WTC11 (cell line): ENCODE measurements at regions not wholly inside any gene's neighbourhood (a gene's known extent, or its start where the extent isn't known, plus 50 kb on each side); places are given as distances from the start of the nearest gene placed in this dataset.

Experiments used
- ATAC-seq: fragments of 200-7000 bp; cut with Tn5 transposase; 2 replicates; pipeline ENCODE4 v1.10.0; 2021; ENCODE audit warnings: mild to moderate bottlenecking, moderate library complexity
- CTCF ChIA-PET: fragments of 300-600 bp; sonication (Branson Sonifier 250); formaldehyde crosslinking; loops from one replicate; lab custom pipeline; 2021; ENCODE audit warnings: antibody characterized with exemption; lab: Charles Lee
- POLR2A ChIA-PET: fragments of 350-600 bp; sonication (Branson Sonifier 250); formaldehyde crosslinking; loops from one replicate; lab custom pipeline; 2021; ENCODE audit warnings: antibody characterized with exemption; lab: Charles Lee
- DNase-seq: peaks from one replicate; pipeline ENCODE4 v3.0.0; 2021; ENCODE audit warnings: low spot score
- H3K27ac Mint-ChIP-seq: 2 replicates; pipeline ENCODE4 v1.8.0; 2021; ENCODE audit warnings: mixed read lengths
- H3K27me3 Mint-ChIP-seq: 2 replicates; pipeline ENCODE4 v1.8.0; 2021; ENCODE audit warnings: low read depth, mild to moderate bottlenecking, moderate library complexity, mixed read lengths
- H3K36me3 Mint-ChIP-seq: 2 replicates; pipeline ENCODE4 v1.8.0; 2021; ENCODE audit warnings: mixed read lengths
- H3K4me1 Mint-ChIP-seq: 2 replicates; pipeline ENCODE4 v1.8.0; 2022; ENCODE audit warnings: mixed read lengths
- H3K4me3 Mint-ChIP-seq: 2 replicates; pipeline ENCODE4 v1.8.0; 2021; ENCODE audit warnings: mild to moderate bottlenecking, moderate library complexity, mixed read lengths
- H3K9me3 Mint-ChIP-seq: 2 replicates; pipeline ENCODE4 v1.8.0; 2021; ENCODE audit warnings: mixed read lengths
- CBFB ChIP-seq: sonication (generic); formaldehyde crosslinking; IDR thresholded peaks from 2 replicates; pipeline ENCODE4 v1.8.1; 2022; ENCODE audit warnings: mild to moderate bottlenecking, low read depth, missing genetic modification reagents
- EMX1 ChIP-seq: fragments of 250-450 bp; sonication (Bioruptor Pico); IDR thresholded peaks from 2 replicates; pipeline ENCODE4 v1.8.0; 2021; ENCODE audit warnings: mild to moderate bottlenecking
- FOXJ3 ChIP-seq: sonication (generic); formaldehyde crosslinking; IDR thresholded peaks from 2 replicates; pipeline ENCODE4 v1.9.0; 2021; ENCODE audit warnings: missing genetic modification reagents, mild to moderate bottlenecking, borderline replicate concordance
- FOXK1 ChIP-seq: sonication (generic); formaldehyde crosslinking; IDR thresholded peaks from 2 replicates; pipeline ENCODE4 v1.8.0; 2022; ENCODE audit warnings: mild to moderate bottlenecking, moderate library complexity, missing genetic modification reagents
- FOXP1 ChIP-seq: sonication (generic); formaldehyde crosslinking; IDR thresholded peaks from 2 replicates; pipeline ENCODE4 v1.8.0; 2022; ENCODE audit warnings: missing genetic modification reagents, mild to moderate bottlenecking, moderate library complexity, borderline replicate concordance
- JUN ChIP-seq: sonication (generic); formaldehyde crosslinking; IDR thresholded peaks from 2 replicates; pipeline ENCODE4 v1.8.0; 2023; ENCODE audit warnings: mild to moderate bottlenecking, missing genetic modification reagents
- MXD4 ChIP-seq: fragments of 250-450 bp; sonication (Bioruptor Pico); IDR thresholded peaks from 2 replicates; pipeline ENCODE4 v1.8.0; 2021; ENCODE audit warnings: mild to moderate bottlenecking, moderate library complexity, borderline replicate concordance
- NFE2L1 ChIP-seq: sonication (generic); formaldehyde crosslinking; IDR thresholded peaks from 2 replicates; pipeline ENCODE4 v1.8.1; 2023; ENCODE audit warnings: missing genetic modification reagents
- NR1H2 ChIP-seq: sonication (generic); formaldehyde crosslinking; IDR thresholded peaks from 2 replicates; pipeline ENCODE4 v1.9.0; 2021; ENCODE audit warnings: mild to moderate bottlenecking, moderate library complexity, missing genetic modification reagents
- RELA ChIP-seq: sonication (generic); formaldehyde crosslinking; IDR thresholded peaks from 2 replicates; pipeline ENCODE4 v1.8.1; 2022; ENCODE audit warnings: missing genetic modification reagents, mild to moderate bottlenecking, borderline replicate concordance
- TEAD1 ChIP-seq: sonication (generic); formaldehyde crosslinking; IDR thresholded peaks from 2 replicates; pipeline ENCODE4 v1.8.0; 2022; ENCODE audit warnings: mild to moderate bottlenecking, missing genetic modification reagents
- TEAD4 ChIP-seq: sonication (generic); formaldehyde crosslinking; IDR thresholded peaks from 2 replicates; pipeline ENCODE4 v1.8.0; 2022; ENCODE audit warnings: mild to moderate bottlenecking, missing genetic modification reagents
- TP53 ChIP-seq: sonication (generic); formaldehyde crosslinking; IDR thresholded peaks from 2 replicates; pipeline ENCODE4 v1.8.1; 2023; ENCODE audit warnings: mild to moderate bottlenecking, missing genetic modification reagents
- ZNF416 ChIP-seq: fragments of 250-450 bp; sonication (Bioruptor Pico); IDR thresholded peaks from 2 replicates; pipeline ENCODE4 v1.9.0; 2021; ENCODE audit warnings: mild to moderate bottlenecking, inconsistent platforms
- TF ChIP-seq, protein P1 (sequence below): sonication (generic); formaldehyde crosslinking; IDR thresholded peaks from 2 replicates; pipeline ENCODE4 v1.8.0; 2022; ENCODE audit warnings: mild to moderate bottlenecking, missing genetic modification reagents
- TF ChIP-seq, protein P2 (sequence below): sonication (generic); formaldehyde crosslinking; IDR thresholded peaks from 2 replicates; pipeline ENCODE4 v1.8.1; 2022; ENCODE audit warnings: mild to moderate bottlenecking, moderate library complexity, missing genetic modification reagents
- TF ChIP-seq, protein P3 (sequence below): fragments of 200-600 bp; IDR thresholded peaks from 2 replicates; pipeline ENCODE4 v1.8.0; 2022; ENCODE audit warnings: antibody characterized with exemption
- TF ChIP-seq, protein P4 (sequence below): sonication (generic); formaldehyde crosslinking; IDR thresholded peaks from 2 replicates; pipeline ENCODE4 v1.8.0; 2022; ENCODE audit warnings: mild to moderate bottlenecking, missing genetic modification reagents
- TF ChIP-seq, protein P5 (sequence below): fragments of 250-450 bp; sonication (Bioruptor Pico); IDR thresholded peaks from 2 replicates; pipeline ENCODE4 v1.9.0; 2021; ENCODE audit warnings: mild to moderate bottlenecking, borderline replicate concordance

DNA sequence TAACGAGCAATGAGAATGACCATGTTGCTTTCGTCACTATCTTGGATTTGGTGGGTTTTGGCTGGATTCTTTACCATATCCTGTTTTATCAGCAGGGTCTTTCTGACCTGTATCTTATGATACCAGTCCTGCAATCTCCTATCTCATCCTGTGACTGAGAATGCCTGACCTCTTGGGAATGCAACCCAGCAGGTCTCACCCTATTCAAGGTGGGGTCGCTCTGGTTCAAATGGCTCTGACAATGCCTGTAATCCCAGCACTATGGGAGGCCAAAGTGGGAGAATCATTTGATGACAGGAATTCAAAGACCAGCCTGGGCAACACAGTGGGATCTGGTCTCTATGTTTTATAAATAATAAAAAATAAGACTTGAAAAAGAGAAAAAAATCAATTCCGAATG is 173.5 kb downstream of the ACTR3 start:
- Mint-ChIP-seq H3K27ac (no peak overlapping the region), H3K36me3 (peaks cover 19% of the 10 kb centered on the region), H3K27me3 (no peaks in the 10 kb centered on the region), H3K9me3 (peaks cover 45% of the 10 kb centered on the region)
- ChIA-PET CTCF (no interaction called here), POLR2A (no interaction called here)
- TF ChIP-seq NR1H2 (CRISPR knock-in tag), result no peak
- TF ChIP-seq FOXK1 (CRISPR knock-in tag), result no peak
- TF ChIP-seq ZNF416, result no peak
- TF ChIP-seq MXD4 (CRISPR knock-in tag), result no peak
- TF ChIP-seq, protein P1, sequence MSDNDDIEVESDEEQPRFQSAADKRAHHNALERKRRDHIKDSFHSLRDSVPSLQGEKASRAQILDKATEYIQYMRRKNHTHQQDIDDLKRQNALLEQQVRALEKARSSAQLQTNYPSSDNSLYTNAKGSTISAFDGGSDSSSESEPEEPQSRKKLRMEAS (CRISPR knock-in tag), result no peak
- TF ChIP-seq TEAD1 (CRISPR knock-in tag), result no peak
- TF ChIP-seq RELA (CRISPR knock-in tag), result no peak
- no peak for TF ChIP-seq FOXJ3 (CRISPR knock-in tag)
- TF ChIP-seq FOXP1, result no peak
- TF ChIP-seq NFE2L1 (CRISPR knock-in tag), result no peak
- TF ChIP-seq JUN (CRISPR knock-in tag), result no peak
- TF ChIP-seq EMX1 (CRISPR knock-in tag), result no peak
- TF ChIP-seq, protein P2, sequence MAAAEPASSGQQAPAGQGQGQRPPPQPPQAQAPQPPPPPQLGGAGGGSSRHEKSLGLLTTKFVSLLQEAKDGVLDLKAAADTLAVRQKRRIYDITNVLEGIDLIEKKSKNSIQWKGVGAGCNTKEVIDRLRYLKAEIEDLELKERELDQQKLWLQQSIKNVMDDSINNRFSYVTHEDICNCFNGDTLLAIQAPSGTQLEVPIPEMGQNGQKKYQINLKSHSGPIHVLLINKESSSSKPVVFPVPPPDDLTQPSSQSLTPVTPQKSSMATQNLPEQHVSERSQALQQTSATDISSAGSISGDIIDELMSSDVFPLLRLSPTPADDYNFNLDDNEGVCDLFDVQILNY (CRISPR knock-in tag), result no peak
- no peak for TF ChIP-seq TP53 (CRISPR knock-in tag)
- TF ChIP-seq, protein P3, sequence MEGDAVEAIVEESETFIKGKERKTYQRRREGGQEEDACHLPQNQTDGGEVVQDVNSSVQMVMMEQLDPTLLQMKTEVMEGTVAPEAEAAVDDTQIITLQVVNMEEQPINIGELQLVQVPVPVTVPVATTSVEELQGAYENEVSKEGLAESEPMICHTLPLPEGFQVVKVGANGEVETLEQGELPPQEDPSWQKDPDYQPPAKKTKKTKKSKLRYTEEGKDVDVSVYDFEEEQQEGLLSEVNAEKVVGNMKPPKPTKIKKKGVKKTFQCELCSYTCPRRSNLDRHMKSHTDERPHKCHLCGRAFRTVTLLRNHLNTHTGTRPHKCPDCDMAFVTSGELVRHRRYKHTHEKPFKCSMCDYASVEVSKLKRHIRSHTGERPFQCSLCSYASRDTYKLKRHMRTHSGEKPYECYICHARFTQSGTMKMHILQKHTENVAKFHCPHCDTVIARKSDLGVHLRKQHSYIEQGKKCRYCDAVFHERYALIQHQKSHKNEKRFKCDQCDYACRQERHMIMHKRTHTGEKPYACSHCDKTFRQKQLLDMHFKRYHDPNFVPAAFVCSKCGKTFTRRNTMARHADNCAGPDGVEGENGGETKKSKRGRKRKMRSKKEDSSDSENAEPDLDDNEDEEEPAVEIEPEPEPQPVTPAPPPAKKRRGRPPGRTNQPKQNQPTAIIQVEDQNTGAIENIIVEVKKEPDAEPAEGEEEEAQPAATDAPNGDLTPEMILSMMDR, result no peak
- TF ChIP-seq, protein P4, sequence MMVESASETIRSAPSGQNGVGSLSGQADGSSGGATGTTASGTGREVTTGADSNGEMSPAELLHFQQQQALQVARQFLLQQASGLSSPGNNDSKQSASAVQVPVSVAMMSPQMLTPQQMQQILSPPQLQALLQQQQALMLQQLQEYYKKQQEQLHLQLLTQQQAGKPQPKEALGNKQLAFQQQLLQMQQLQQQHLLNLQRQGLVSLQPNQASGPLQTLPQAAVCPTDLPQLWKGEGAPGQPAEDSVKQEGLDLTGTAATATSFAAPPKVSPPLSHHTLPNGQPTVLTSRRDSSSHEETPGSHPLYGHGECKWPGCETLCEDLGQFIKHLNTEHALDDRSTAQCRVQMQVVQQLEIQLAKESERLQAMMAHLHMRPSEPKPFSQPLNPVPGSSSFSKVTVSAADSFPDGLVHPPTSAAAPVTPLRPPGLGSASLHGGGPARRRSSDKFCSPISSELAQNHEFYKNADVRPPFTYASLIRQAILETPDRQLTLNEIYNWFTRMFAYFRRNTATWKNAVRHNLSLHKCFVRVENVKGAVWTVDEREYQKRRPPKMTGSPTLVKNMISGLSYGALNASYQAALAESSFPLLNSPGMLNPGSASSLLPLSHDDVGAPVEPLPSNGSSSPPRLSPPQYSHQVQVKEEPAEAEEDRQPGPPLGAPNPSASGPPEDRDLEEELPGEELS (CRISPR knock-in tag), result no peak
- no peak for TF ChIP-seq CBFB (CRISPR knock-in tag)
- TF ChIP-seq, protein P5, sequence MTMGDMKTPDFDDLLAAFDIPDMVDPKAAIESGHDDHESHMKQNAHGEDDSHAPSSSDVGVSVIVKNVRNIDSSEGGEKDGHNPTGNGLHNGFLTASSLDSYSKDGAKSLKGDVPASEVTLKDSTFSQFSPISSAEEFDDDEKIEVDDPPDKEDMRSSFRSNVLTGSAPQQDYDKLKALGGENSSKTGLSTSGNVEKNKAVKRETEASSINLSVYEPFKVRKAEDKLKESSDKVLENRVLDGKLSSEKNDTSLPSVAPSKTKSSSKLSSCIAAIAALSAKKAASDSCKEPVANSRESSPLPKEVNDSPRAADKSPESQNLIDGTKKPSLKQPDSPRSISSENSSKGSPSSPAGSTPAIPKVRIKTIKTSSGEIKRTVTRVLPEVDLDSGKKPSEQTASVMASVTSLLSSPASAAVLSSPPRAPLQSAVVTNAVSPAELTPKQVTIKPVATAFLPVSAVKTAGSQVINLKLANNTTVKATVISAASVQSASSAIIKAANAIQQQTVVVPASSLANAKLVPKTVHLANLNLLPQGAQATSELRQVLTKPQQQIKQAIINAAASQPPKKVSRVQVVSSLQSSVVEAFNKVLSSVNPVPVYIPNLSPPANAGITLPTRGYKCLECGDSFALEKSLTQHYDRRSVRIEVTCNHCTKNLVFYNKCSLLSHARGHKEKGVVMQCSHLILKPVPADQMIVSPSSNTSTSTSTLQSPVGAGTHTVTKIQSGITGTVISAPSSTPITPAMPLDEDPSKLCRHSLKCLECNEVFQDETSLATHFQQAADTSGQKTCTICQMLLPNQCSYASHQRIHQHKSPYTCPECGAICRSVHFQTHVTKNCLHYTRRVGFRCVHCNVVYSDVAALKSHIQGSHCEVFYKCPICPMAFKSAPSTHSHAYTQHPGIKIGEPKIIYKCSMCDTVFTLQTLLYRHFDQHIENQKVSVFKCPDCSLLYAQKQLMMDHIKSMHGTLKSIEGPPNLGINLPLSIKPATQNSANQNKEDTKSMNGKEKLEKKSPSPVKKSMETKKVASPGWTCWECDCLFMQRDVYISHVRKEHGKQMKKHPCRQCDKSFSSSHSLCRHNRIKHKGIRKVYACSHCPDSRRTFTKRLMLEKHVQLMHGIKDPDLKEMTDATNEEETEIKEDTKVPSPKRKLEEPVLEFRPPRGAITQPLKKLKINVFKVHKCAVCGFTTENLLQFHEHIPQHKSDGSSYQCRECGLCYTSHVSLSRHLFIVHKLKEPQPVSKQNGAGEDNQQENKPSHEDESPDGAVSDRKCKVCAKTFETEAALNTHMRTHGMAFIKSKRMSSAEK (CRISPR knock-in tag), result no peak
- TF ChIP-seq TEAD4 (CRISPR knock-in tag), result no peak
- TF ChIP-seq, all 79 proteins: peak for 0
- DNase-seq (no peak), ATAC-seq (no peak)
- Mint-ChIP-seq H3K4me1 (peaks cover 4% of the 10 kb centered on the region; the same call in 1 of the 2 replicates), H3K4me3 (no peak overlapping the region)
